ENCODE measurements at regions not wholly inside any gene's neighbourhood (a gene's known extent, or its start where the extent isn't known, plus 50 kb on each side); places are given as distances from the start of the nearest gene placed in this dataset.

GRCh38 chr10:36075196-36075595, 433.1 kb upstream of the FZD8 start:
- Histone ChIP-seq H3K4me1 (ENCODE audit: low read depth) (no peaks in the 10 kb centered on the region), H3K36me3 (ENCODE audit: low read depth) (no peaks in the 10 kb centered on the region), H3K4me3 (no peak overlapping the region), H3K9me3 (no peaks in the 10 kb centered on the region)
- ATAC-seq (no peak), DNase-seq (no peak)
- intact Hi-C loops (cut with DNase I, micrococcal nuclease) = no loop called here
- no peak for TF ChIP-seq CTCF (IDR thresholded peaks at IDR 0.05)

GRCh38 chr10:36073796-36074345, 431.8 kb upstream of the FZD8 start:
- ATAC-seq = no peak
- no peaks in the 10 kb centered on the region for H3K36me3 ChIP-seq (ENCODE audit: low read depth)
- H3K4me1 ChIP-seq (ENCODE audit: low read depth) = no peaks in the 10 kb centered on the region
- H3K9me3 ChIP-seq = no peaks in the 10 kb centered on the region
- intact Hi-C loops (cut with DNase I, micrococcal nuclease) = no loop called here
- no peak for TF ChIP-seq CTCF (IDR thresholded peaks at IDR 0.05)
- no peak for DNase-seq
- H3K4me3 ChIP-seq = no peak overlapping the region

GRCh38 chr10:36068542-36068941, 426.4 kb upstream of the FZD8 start:
- TF ChIP-seq CTCF (IDR thresholded peaks at IDR 0.05) = no peak
- no peak for DNase-seq
- H3K36me3 ChIP-seq (ENCODE audit: low read depth) = no peaks in the 10 kb centered on the region
- no peaks in the 10 kb centered on the region for H3K4me1 ChIP-seq (ENCODE audit: low read depth)
- intact Hi-C loops (cut with DNase I, micrococcal nuclease) = no loop called here
- ATAC-seq = no peak
- H3K4me3 ChIP-seq = no peak overlapping the region
- peaks cover 15% of the 10 kb centered on the region for H3K9me3 ChIP-seq

- no peak for DNase-seq
- peaks cover 15% of the 10 kb centered on the region for H3K9me3 ChIP-seq
- no peaks in the 10 kb centered on the region for H3K4me1 ChIP-seq (ENCODE audit: low read depth)
- intact Hi-C loops (cut with DNase I, micrococcal nuclease) = no loop called here
- TF ChIP-seq CTCF (IDR thresholded peaks at IDR 0.05) = no peak
- no peak for ATAC-seq
- no peak overlapping the region for H3K4me3 ChIP-seq
- H3K36me3 ChIP-seq (ENCODE audit: low read depth) = no peaks in the 10 kb centered on the region
These were observed 425.7 kb upstream of the FZD8 start for GRCh38 chr10:36067748-36068147.

- H3K9me3 ChIP-seq = peaks cover 15% of the 10 kb centered on the region
- no peak for ATAC-seq
- no peak for TF ChIP-seq CTCF (IDR thresholded peaks at IDR 0.05)
- no peak overlapping the region for H3K4me3 ChIP-seq
- no peaks in the 10 kb centered on the region for H3K4me1 ChIP-seq (ENCODE audit: low read depth)
- DNase-seq = no peak
- no peaks in the 10 kb centered on the region for H3K36me3 ChIP-seq (ENCODE audit: low read depth)
- intact Hi-C loops (cut with DNase I, micrococcal nuclease) = no loop called here
These were observed 424.8 kb upstream of the FZD8 start for GRCh38 chr10:36066850-36067249.

- no peak for ATAC-seq
- no peak for DNase-seq
- no peaks in the 10 kb centered on the region for H3K36me3 ChIP-seq (ENCODE audit: low read depth)
- H3K9me3 ChIP-seq = peaks cover 15% of the 10 kb centered on the region
- H3K4me3 ChIP-seq = no peak overlapping the region
- no peaks in the 10 kb centered on the region for H3K4me1 ChIP-seq (ENCODE audit: low read depth)
- TF ChIP-seq CTCF (IDR thresholded peaks at IDR 0.05) = no peak
- intact Hi-C loops (cut with DNase I, micrococcal nuclease) = no loop called here
These were observed 424.0 kb upstream of the FZD8 start for GRCh38 chr10:36066102-36066501.
